K562 (cell line): ENCODE measurements at regions not wholly inside any gene's neighbourhood (a gene's known extent, or its start where the extent isn't known, plus 50 kb on each side); places are given as distances from the start of the nearest gene placed in this dataset.
"Not testable (repeated sequence)": the region's sequence is repeated elsewhere in the genome, so short reads cannot be mapped to it uniquely, and the experiment has no call there.

Experiments
- ATAC-seq: fragments of 200-7000 bp; cut with Tn5 transposase; 3 replicates; pipeline ENCODE4 v1.9.1; 2020; ENCODE audit warnings: moderate library complexity
- BruUV-seq: library from RNA; stranded (reverse); fragments of 400-500 nt; replicated peaks from 2 replicates; lab custom pipeline; 2021; lab: Mats Ljungman, UMichigan
- CTCF ChIA-PET: fragments of 300-600 bp; formaldehyde crosslinking; extraction: SDS; loops from one replicate; lab custom pipeline; 2021; ENCODE audit warnings: low intra/inter-chr PET ratio; lab: Yijun Ruan, JAX
- POLR2A ChIA-PET: fragments of 300-600, 350-650 bp; sonication (Branson Sonifier 250); formaldehyde crosslinking; extraction: SDS; loops from one replicate; lab custom pipeline; 2021; ENCODE audit warnings: antibody characterized with exemption, inconsistent platforms; lab: Yijun Ruan, JAX
- DNase-seq, 4 experiments: peaks; one replicate each; pipeline versions ENCODE4 v3.0.0 to v3.0.0-alpha.2; 2011 to 2018; ENCODE audit warnings: low spot score in 3 of 4, mixed read lengths in 3 of 4; ENCODE audit errors: extremely low read depth in 1 of 4
- FAIRE-seq: peaks from 2 replicates; lab custom pipeline; 2011; peaks lifted over from hg19 to GRCh38; lab: Jason Lieb, UNC
- H2AFZ ChIP-seq: 2 replicates; pipeline ENCODE4 v1.6.0; 2011; ENCODE audit warnings: low read depth, low read length, control low read depth, inconsistent platforms
- H3K27ac ChIP-seq: fragments of 200-600 bp; 3 replicates; pipeline ENCODE4 v1.8.0; 2011; ENCODE audit warnings: low read depth, mild to moderate bottlenecking, control low read depth, inconsistent platforms, low read length, moderate library complexity, mixed read lengths; ENCODE audit errors: extremely low read depth
- H3K27me3 ChIP-seq, 2 experiments: fragments of 300-600 bp in 1 of 2; 2 replicates in 1 of 2; 3 replicates in 1 of 2; pipeline versions ENCODE4 v1.6.0 to v1.8.0; 2011; ENCODE audit warnings: inconsistent platforms in 2 of 2, low read length in 2 of 2, mild to moderate bottlenecking in 1 of 2, mixed read lengths in 1 of 2, moderate library complexity in 1 of 2; ENCODE audit not compliant: control insufficient read depth in 2 of 2, insufficient read depth in 2 of 2
- H3K36me3 ChIP-seq: fragments of 300-600 bp; 3 replicates; pipeline ENCODE4 v1.8.0; 2011; ENCODE audit warnings: mild to moderate bottlenecking, low read length, inconsistent platforms; ENCODE audit not compliant: control insufficient read depth, insufficient read depth
- H3K4me1 ChIP-seq, 2 experiments: fragments of 200-600 bp in 1 of 2; replicated peaks in 1 of 2; 2 replicates in 1 of 2; 3 replicates in 1 of 2; pipeline versions ENCODE4 v1.5.1 to v1.8.0; 2011; ENCODE audit warnings: inconsistent platforms in 2 of 2, low read length in 2 of 2, mild to moderate bottlenecking in 1 of 2, mixed read lengths in 1 of 2, moderate library complexity in 1 of 2; ENCODE audit not compliant: control insufficient read depth in 2 of 2, insufficient read depth in 2 of 2
- H3K4me2 ChIP-seq: 2 replicates; pipeline ENCODE4 v1.6.1; 2011; ENCODE audit warnings: low read length, control low read depth, inconsistent platforms, mixed read lengths; ENCODE audit not compliant: insufficient read depth
- H3K4me3 ChIP-seq: fragments of 200-600 bp; sonication (generic), shearing (Covaris generic); 2 replicates; pipeline ENCODE4 v1.5.1; 2016; ENCODE audit warnings: control low read depth, inconsistent platforms
- H3K79me2 ChIP-seq: fragments of 200-600 bp; 3 replicates; pipeline ENCODE4 v1.8.0; 2011; ENCODE audit warnings: low read length, inconsistent platforms; ENCODE audit not compliant: control insufficient read depth, insufficient read depth
- H3K9ac ChIP-seq, 2 experiments: 2 replicates each; pipeline versions ENCODE4 v1.6.0 to v1.6.1; 2011; ENCODE audit warnings: low read depth in 2 of 2, low read length in 2 of 2, control low read depth in 1 of 2, inconsistent platforms in 1 of 2, mild to moderate bottlenecking in 1 of 2, mixed read lengths in 1 of 2; ENCODE audit not compliant: insufficient read depth in 1 of 2
- H3K9me1 ChIP-seq: one replicate; pipeline ENCODE4 v1.6.0; 2011; ENCODE audit warnings: inconsistent platforms, mild to moderate bottlenecking, low read length, moderate library complexity; ENCODE audit not compliant: control insufficient read depth, insufficient read depth
- H3K9me3 ChIP-seq: replicated peaks from 2 replicates; pipeline ENCODE4 v1.5.1; 2011; ENCODE audit warnings: low read depth, low read length, inconsistent platforms; ENCODE audit not compliant: control insufficient read depth, insufficient read depth
- H4K20me1 ChIP-seq: replicated peaks from 2 replicates; pipeline ENCODE4 v1.6.1; 2011; ENCODE audit warnings: low read length, inconsistent platforms, mixed read lengths; ENCODE audit not compliant: control insufficient read depth, insufficient read depth
- ATF3 ChIP-seq, 2 experiments: fragments of 450-650 bp in 1 of 2; sonication (generic) in 1 of 2; formaldehyde crosslinking in 1 of 2; IDR thresholded peaks in 1 of 2; conservative IDR thresholded peaks in 1 of 2; 2 replicates each; pipeline versions ENCODE4 v1.6.1 to v1.8.1; 2016 to 2023; ENCODE audit warnings: mild to moderate bottlenecking in 2 of 2, moderate library complexity in 2 of 2, inconsistent platforms in 1 of 2, missing genetic modification reagents in 1 of 2
- C11orf30 ChIP-seq: fragments of 450-650 bp; IDR thresholded peaks from 2 replicates; pipeline ENCODE4 v1.6.1; 2016; ENCODE audit warnings: low read depth, mild to moderate bottlenecking
- HBP1 ChIP-seq: fragments of 450-650 bp; formaldehyde crosslinking; IDR thresholded peaks from 2 replicates; pipeline ENCODE4 v1.4.0; 2022; ENCODE audit warnings: missing genetic modification characterization
- MAFF ChIP-seq: IDR thresholded peaks from 2 replicates; pipeline ENCODE4 v1.6.1; 2012; ENCODE audit warnings: low read length, improper control_type of control experiment
- MAFG ChIP-seq: fragments of 450-650 bp; conservative IDR thresholded peaks from 2 replicates; pipeline ENCODE4 v1.6.1; 2016; ENCODE audit warnings: missing genetic modification characterization, missing compliant biosample characterization
- MAFK ChIP-seq: IDR thresholded peaks from 2 replicates; pipeline ENCODE4 v1.6.1; 2011; ENCODE audit warnings: low read length, improper control_type of control experiment
- SPI1 ChIP-seq: IDR thresholded peaks from 2 replicates; pipeline ENCODE4 v1.6.1; 2011; ENCODE audit warnings: low read depth, low read length, control low read depth, borderline replicate concordance
- ZNF133 ChIP-seq: fragments of 250-450 bp; sonication (Bioruptor Pico); IDR thresholded peaks from 2 replicates; pipeline ENCODE4 v1.4.0; 2020; ENCODE audit warnings: mild to moderate bottlenecking
- ZNF174 ChIP-seq: fragments of 250-450 bp; sonication (Bioruptor Pico); IDR thresholded peaks from 2 replicates; pipeline ENCODE4 v1.4.0; 2020; ENCODE audit warnings: mild to moderate bottlenecking
- ZNF316 ChIP-seq: fragments of 450-650 bp; IDR thresholded peaks from 2 replicates; pipeline ENCODE4 v1.6.1; 2016
- WGBS: fragments of 100-300 bp; shearing (Covaris generic); methylation state at CpG from one replicate; pipeline ENCODE4 v1.1.6; 2016; ENCODE audit warnings: low coverage, mixed read lengths; ENCODE audit not compliant: insufficient coverage; ENCODE audit errors: missing lambda C conversion rate; 5-methylcytosine and 5-hydroxymethylcytosine counted together
- in situ Hi-C: fragments of 300-500 bp; cut with MboI; formaldehyde crosslinking; loops from 4 replicates; pipeline ENCODE4 v1.15.0; 2018; ENCODE audit warnings: inconsistent platforms, mixed read lengths
- intact Hi-C: fragments of 100-400 bp; cut with micrococcal nuclease; formaldehyde crosslinking; loops from 2 replicates; pipeline ENCODE4 v1.14.2; 2022

GRCh38 chr5:115423051-115423450 lies 121.5 kb downstream of the FEM1C start:
- intact Hi-C loops, result no loop called here
- Histone ChIP-seq H3K79me2 (no peaks in the 10 kb centered on the region), H4K20me1 (no peaks in the 10 kb centered on the region), H2AFZ (no peak overlapping the region), H3K9ac (no peak overlapping the region), H3K27ac (no peak overlapping the region), H3K9me1 (no peaks in the 10 kb centered on the region), H3K4me2 (no peak overlapping the region), H3K27me3 (no peaks in the 10 kb centered on the region; a peak in 1 of 5 replicates), H3K4me3 (no peak overlapping the region), H3K36me3 (no peaks in the 10 kb centered on the region), H3K4me1 (no peaks in the 10 kb centered on the region), H3K9me3 (no peaks in the 10 kb centered on the region)
- POLR2A ChIA-PET, result interaction anchor here (0.9 kb wide), 1 partner anchor 85 kb away, joined by 3 read pairs; no protein-coding TSS in a partner anchor
- no peak for DNase-seq
- no peak for FAIRE-seq
- peak; percentile 87 for TF ChIP-seq MAFG (tag)
- peak; percentile 63 for TF ChIP-seq MAFK
- TF ChIP-seq ZNF133 (CRISPR knock-in tag), result no peak
- no peak for TF ChIP-seq SPI1
- peak; percentile 57 for TF ChIP-seq C11orf30
- no peak for TF ChIP-seq HBP1
- no peak for TF ChIP-seq ZNF174 (CRISPR knock-in tag)
- peak; percentile 73 for TF ChIP-seq ZNF316
- peak; percentile 53; the same call in 1 of the 2 replicates for TF ChIP-seq MAFF
- TF ChIP-seq ATF3 (IDR thresholded peaks at IDR 0.05), result peak; percentile 30; the same call in 1 of the 2 replicates
- no peak for TF ChIP-seq ATF3 (CRISPR knock-in tag; conservative IDR thresholded peaks at IDR 0.05)
- no TSS peak for BruUV-seq
- in situ Hi-C loops, result no loop called here
- no peak for ATAC-seq
- 7% methylated on average over 1 of the region's 1 CpG for WGBS
- CTCF ChIA-PET, result no interaction called here

GRCh38 chr5:115420812-115421211 lies 123.8 kb downstream of the FEM1C start:
- CTCF ChIA-PET, ATAC-seq, H3K9me1 ChIP-seq, H3K4me1 ChIP-seq, H3K9ac ChIP-seq, H2AFZ ChIP-seq, H3K4me3 ChIP-seq, H3K27me3 ChIP-seq, DNase-seq, in situ Hi-C loops, H3K4me2 ChIP-seq, FAIRE-seq, H4K20me1 ChIP-seq, H3K36me3 ChIP-seq, H3K9me3 ChIP-seq, BruUV-seq, intact Hi-C loops, H3K79me2 ChIP-seq, POLR2A ChIA-PET, H3K27ac ChIP-seq: not testable (repeated sequence)
- no CpG with 5 or more reads among the region's 3 CpGs for WGBS
